ENCODE measurements at regions not wholly inside any gene's neighbourhood (a gene's known extent, or its start where the extent isn't known, plus 50 kb on each side); places are given as distances from the start of the nearest gene placed in this dataset.

DNA sequence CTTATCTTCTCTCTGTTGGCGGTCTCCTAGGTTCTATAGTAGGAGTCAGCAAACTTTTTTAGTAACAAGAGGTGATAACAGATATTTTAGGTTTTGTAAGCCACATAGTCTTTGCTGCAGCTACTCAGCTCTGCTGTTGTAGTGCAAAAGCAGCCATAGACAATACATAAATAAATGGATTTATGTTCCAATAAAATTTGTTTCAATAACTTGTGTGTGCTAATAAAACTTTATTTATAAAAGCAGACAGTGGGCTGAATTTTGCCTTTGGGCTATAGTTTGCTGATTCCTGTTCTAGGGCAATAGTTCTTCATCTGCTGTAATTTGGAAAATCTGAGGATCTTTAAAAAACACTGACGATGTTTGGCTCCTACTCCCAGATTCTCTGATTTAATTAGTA, 469.4 kb upstream of the TNC start:
- TF ChIP-seq, protein P1, sequence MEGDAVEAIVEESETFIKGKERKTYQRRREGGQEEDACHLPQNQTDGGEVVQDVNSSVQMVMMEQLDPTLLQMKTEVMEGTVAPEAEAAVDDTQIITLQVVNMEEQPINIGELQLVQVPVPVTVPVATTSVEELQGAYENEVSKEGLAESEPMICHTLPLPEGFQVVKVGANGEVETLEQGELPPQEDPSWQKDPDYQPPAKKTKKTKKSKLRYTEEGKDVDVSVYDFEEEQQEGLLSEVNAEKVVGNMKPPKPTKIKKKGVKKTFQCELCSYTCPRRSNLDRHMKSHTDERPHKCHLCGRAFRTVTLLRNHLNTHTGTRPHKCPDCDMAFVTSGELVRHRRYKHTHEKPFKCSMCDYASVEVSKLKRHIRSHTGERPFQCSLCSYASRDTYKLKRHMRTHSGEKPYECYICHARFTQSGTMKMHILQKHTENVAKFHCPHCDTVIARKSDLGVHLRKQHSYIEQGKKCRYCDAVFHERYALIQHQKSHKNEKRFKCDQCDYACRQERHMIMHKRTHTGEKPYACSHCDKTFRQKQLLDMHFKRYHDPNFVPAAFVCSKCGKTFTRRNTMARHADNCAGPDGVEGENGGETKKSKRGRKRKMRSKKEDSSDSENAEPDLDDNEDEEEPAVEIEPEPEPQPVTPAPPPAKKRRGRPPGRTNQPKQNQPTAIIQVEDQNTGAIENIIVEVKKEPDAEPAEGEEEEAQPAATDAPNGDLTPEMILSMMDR (IDR thresholded peaks at IDR 0.05; ENCODE audit: poor library complexity) = no peak
- TF ChIP-seq EZH2 (IDR thresholded peaks at IDR 0.05; ENCODE audit: borderline replicate concordance) = no peak
- no peak for TF ChIP-seq EZH2phosphoT487 (IDR thresholded peaks at IDR 0.05; ENCODE audit: low read depth, severe bottlenecking, unreplicated experiment)
